ENCODE measurements at regions not wholly inside any gene's neighbourhood (a gene's known extent, or its start where the extent isn't known, plus 50 kb on each side); places are given as distances from the start of the nearest gene placed in this dataset.

GRCh38 chr6:21409231-21409630 is 184.3 kb upstream of the SOX4 start:
- no peak for TF ChIP-seq POLR2A (IDR thresholded peaks at IDR 0.05)
- TF ChIP-seq, protein P1, sequence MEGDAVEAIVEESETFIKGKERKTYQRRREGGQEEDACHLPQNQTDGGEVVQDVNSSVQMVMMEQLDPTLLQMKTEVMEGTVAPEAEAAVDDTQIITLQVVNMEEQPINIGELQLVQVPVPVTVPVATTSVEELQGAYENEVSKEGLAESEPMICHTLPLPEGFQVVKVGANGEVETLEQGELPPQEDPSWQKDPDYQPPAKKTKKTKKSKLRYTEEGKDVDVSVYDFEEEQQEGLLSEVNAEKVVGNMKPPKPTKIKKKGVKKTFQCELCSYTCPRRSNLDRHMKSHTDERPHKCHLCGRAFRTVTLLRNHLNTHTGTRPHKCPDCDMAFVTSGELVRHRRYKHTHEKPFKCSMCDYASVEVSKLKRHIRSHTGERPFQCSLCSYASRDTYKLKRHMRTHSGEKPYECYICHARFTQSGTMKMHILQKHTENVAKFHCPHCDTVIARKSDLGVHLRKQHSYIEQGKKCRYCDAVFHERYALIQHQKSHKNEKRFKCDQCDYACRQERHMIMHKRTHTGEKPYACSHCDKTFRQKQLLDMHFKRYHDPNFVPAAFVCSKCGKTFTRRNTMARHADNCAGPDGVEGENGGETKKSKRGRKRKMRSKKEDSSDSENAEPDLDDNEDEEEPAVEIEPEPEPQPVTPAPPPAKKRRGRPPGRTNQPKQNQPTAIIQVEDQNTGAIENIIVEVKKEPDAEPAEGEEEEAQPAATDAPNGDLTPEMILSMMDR (IDR thresholded peaks at IDR 0.05) = no peak
